ENCODE measurements at regions not wholly inside any gene's neighbourhood (a gene's known extent, or its start where the extent isn't known, plus 50 kb on each side); places are given as distances from the start of the nearest gene placed in this dataset.
"Not testable (repeated sequence)": the region's sequence is repeated elsewhere in the genome, so short reads cannot be mapped to it uniquely, and the experiment has no call there.

GRCh38 chr12:102672212-102672611, 191.8 kb upstream of the IGF1 start:
- TF ChIP-seq, protein P1, sequence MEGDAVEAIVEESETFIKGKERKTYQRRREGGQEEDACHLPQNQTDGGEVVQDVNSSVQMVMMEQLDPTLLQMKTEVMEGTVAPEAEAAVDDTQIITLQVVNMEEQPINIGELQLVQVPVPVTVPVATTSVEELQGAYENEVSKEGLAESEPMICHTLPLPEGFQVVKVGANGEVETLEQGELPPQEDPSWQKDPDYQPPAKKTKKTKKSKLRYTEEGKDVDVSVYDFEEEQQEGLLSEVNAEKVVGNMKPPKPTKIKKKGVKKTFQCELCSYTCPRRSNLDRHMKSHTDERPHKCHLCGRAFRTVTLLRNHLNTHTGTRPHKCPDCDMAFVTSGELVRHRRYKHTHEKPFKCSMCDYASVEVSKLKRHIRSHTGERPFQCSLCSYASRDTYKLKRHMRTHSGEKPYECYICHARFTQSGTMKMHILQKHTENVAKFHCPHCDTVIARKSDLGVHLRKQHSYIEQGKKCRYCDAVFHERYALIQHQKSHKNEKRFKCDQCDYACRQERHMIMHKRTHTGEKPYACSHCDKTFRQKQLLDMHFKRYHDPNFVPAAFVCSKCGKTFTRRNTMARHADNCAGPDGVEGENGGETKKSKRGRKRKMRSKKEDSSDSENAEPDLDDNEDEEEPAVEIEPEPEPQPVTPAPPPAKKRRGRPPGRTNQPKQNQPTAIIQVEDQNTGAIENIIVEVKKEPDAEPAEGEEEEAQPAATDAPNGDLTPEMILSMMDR (conservative IDR thresholded peaks at IDR 0.05; ENCODE audit: low read length) = not testable (repeated sequence)
- not testable (repeated sequence) for TF ChIP-seq EZH2phosphoT487 (IDR thresholded peaks at IDR 0.05; ENCODE audit: borderline replicate concordance, low read depth, low read length)

Data from OCI-LY7 (cell line).